HCT116 (cell line): ENCODE measurements at regions not wholly inside any gene's neighbourhood (a gene's known extent, or its start where the extent isn't known, plus 50 kb on each side); places are given as distances from the start of the nearest gene placed in this dataset.

Source experiments
- ATAC-seq: fragments of 200-7000 bp; cut with Tn5 transposase; 2 replicates; pipeline ENCODE4 v1.9.1; 2020; ENCODE audit warnings: mild to moderate bottlenecking, moderate library complexity
- BruUV-seq: library from RNA; stranded (reverse); fragments of 400-500 nt; replicated peaks from 2 replicates; lab custom pipeline; 2021; lab: Mats Ljungman, UMichigan
- CTCF ChIA-PET: fragments of 300-600 bp; sonication (Branson Sonifier 250); formaldehyde crosslinking; loops from one replicate; lab custom pipeline; 2021; ENCODE audit warnings: antibody characterized with exemption; lab: Charles Lee
- POLR2A ChIA-PET: fragments of 300-600, 350-600 bp; sonication (Branson Sonifier 250); formaldehyde crosslinking; loops from one replicate; lab custom pipeline; 2021; ENCODE audit warnings: antibody characterized with exemption; lab: Charles Lee
- RAD21 ChIA-PET, 2 experiments: fragments of 300-600 bp; sonication (Branson Sonifier 250); formaldehyde crosslinking; loops; one replicate each; lab custom pipeline; 2023; ENCODE audit warnings: low total read pairs in 2 of 2; ENCODE audit not compliant: uncharacterized antibody in 2 of 2, unreplicated experiment in 2 of 2, low non-redundant PET in 1 of 2; lab: Charles Lee
- DNase-seq: peaks from one replicate; pipeline ENCODE4 v3.0.0-alpha.2; 2010; ENCODE audit warnings: low read depth, low spot score
- H2AFZ ChIP-seq: fragments of 200-600 bp; shearing (Covaris generic), sonication (generic); 2 replicates; pipeline ENCODE4 v1.6.1; 2017; ENCODE audit warnings: low read depth, mixed run types, mixed read lengths, antibody characterized with exemption, low read length; ENCODE audit not compliant: poor library complexity, severe bottlenecking
- H3K27ac ChIP-seq: 2 replicates; pipeline ENCODE4 v1.5.1; 2012; ENCODE audit warnings: low read depth, low read length
- H3K27me3 ChIP-seq: fragments of 200-600 bp; sonication (generic); 2 replicates; pipeline ENCODE4 v1.6.1; 2016; ENCODE audit warnings: mixed run types, low read length, mixed read lengths; ENCODE audit not compliant: insufficient read depth
- H3K36me3 ChIP-seq, 2 experiments: fragments of 200-500 bp in 1 of 2; fragments of 200-600 bp in 1 of 2; sonication (Bioruptor generic) in 1 of 2; sonication (generic) in 1 of 2; 2 replicates each; pipeline versions ENCODE4 v1.5.1 to v1.6.1; 2014 to 2016; ENCODE audit warnings: low read length in 2 of 2, inconsistent platforms in 1 of 2, mixed read lengths in 1 of 2, mixed run types in 1 of 2; ENCODE audit not compliant: insufficient read depth in 2 of 2, control insufficient read depth in 1 of 2
- H3K4me1 ChIP-seq, 2 experiments: fragments of 200-600 bp in 1 of 2; sonication (generic) in 1 of 2; 2 replicates each; pipeline versions ENCODE4 v1.5.1 to v1.6.1; 2012 to 2017; ENCODE audit warnings: low read length in 2 of 2, inconsistent platforms in 1 of 2, mild to moderate bottlenecking in 1 of 2, mixed read lengths in 1 of 2, mixed run types in 1 of 2, moderate library complexity in 1 of 2; ENCODE audit not compliant: insufficient read depth in 2 of 2, control insufficient read depth in 1 of 2
- H3K4me2 ChIP-seq: fragments of 200-600 bp; sonication (generic); 2 replicates; pipeline ENCODE4 v1.6.1; 2017; ENCODE audit warnings: mixed run types, low read length, mixed read lengths
- H3K4me3 ChIP-seq, 2 experiments: fragments of 200-600 bp in 1 of 2; sonication (generic) in 1 of 2; replicated peaks in 1 of 2; 2 replicates each; pipeline ENCODE4 v1.5.1; 2011 to 2016; ENCODE audit warnings: low read length in 2 of 2, control low read depth in 1 of 2, low read depth in 1 of 2, mild to moderate bottlenecking in 1 of 2, mixed read lengths in 1 of 2, mixed run types in 1 of 2
- H3K79me2 ChIP-seq: fragments of 200-600 bp; sonication (generic); 2 replicates; pipeline ENCODE4 v1.6.1; 2017; ENCODE audit warnings: mild to moderate bottlenecking, mixed run types, low read length, moderate library complexity, mixed read lengths; ENCODE audit not compliant: insufficient read depth
- H3K9ac ChIP-seq: fragments of 200-600 bp; sonication (generic); 2 replicates; pipeline ENCODE4 v1.6.1; 2016; ENCODE audit warnings: low read length, mixed read lengths
- H3K9me2 ChIP-seq: fragments of 200-600 bp; sonication (generic), shearing (Covaris generic); 2 replicates; pipeline ENCODE4 v1.6.1; 2017; ENCODE audit warnings: mixed run types, mild to moderate bottlenecking, moderate library complexity; ENCODE audit not compliant: insufficient read depth
- H3K9me3 ChIP-seq, 2 experiments: fragments of 200-500 bp in 1 of 2; fragments of 200-600 bp in 1 of 2; sonication (Bioruptor generic) in 1 of 2; sonication (generic) in 1 of 2; 2 replicates each; pipeline ENCODE4 v1.6.1; 2014 to 2017; ENCODE audit warnings: low read length in 2 of 2, mixed read lengths in 2 of 2, inconsistent platforms in 1 of 2, low read depth in 1 of 2, mild to moderate bottlenecking in 1 of 2, mixed run types in 1 of 2, moderate library complexity in 1 of 2; ENCODE audit not compliant: control insufficient read depth in 1 of 2, insufficient read depth in 1 of 2
- H4K20me1 ChIP-seq: fragments of 200-600 bp; sonication (generic), shearing (Covaris generic); 2 replicates; pipeline ENCODE4 v1.6.1; 2017; ENCODE audit warnings: mixed run types, mild to moderate bottlenecking, moderate library complexity; ENCODE audit not compliant: insufficient read depth
- CBX3 ChIP-seq: IDR thresholded peaks from 2 replicates; pipeline ENCODE4 v1.6.1; 2012; ENCODE audit warnings: low read depth
- EGR1 ChIP-seq: IDR thresholded peaks from 2 replicates; pipeline ENCODE4 v1.6.1; 2012; ENCODE audit warnings: low read depth
- ELF1 ChIP-seq: IDR thresholded peaks from 2 replicates; pipeline ENCODE4 v1.6.1; 2012; ENCODE audit warnings: low read depth, borderline replicate concordance
- EZH2phosphoT487 ChIP-seq: fragments of 200-600 bp; IDR thresholded peaks from 2 replicates; pipeline ENCODE4 v1.6.1; 2018; ENCODE audit warnings: antibody characterized with exemption, borderline replicate concordance
- FOSL1 ChIP-seq: IDR thresholded peaks from 2 replicates; pipeline ENCODE4 v1.6.1; 2012; ENCODE audit warnings: low read depth
- JUND ChIP-seq: IDR thresholded peaks from 2 replicates; pipeline ENCODE4 v1.6.1; 2012
- MAX ChIP-seq: IDR thresholded peaks from 2 replicates; pipeline ENCODE4 v1.6.1; 2012
- POLR2A ChIP-seq: IDR thresholded peaks from 2 replicates; pipeline ENCODE4 v1.7.0; 2011; ENCODE audit warnings: borderline replicate concordance; ENCODE audit not compliant: insufficient read depth, insufficient read length; ENCODE audit errors: extremely low read depth
- POLR2AphosphoS5 ChIP-seq: IDR thresholded peaks from 2 replicates; pipeline ENCODE4 v1.6.1; 2011; ENCODE audit warnings: mild to moderate bottlenecking, low read depth, low read length, moderate library complexity
- RAD21 ChIP-seq: IDR thresholded peaks from 2 replicates; pipeline ENCODE4 v1.6.1; 2012; ENCODE audit warnings: low read depth, mild to moderate bottlenecking
- REST ChIP-seq: IDR thresholded peaks from 2 replicates; pipeline ENCODE4 v1.6.1; 2012; ENCODE audit warnings: low read depth
- SRF ChIP-seq: IDR thresholded peaks from 2 replicates; pipeline ENCODE4 v1.6.1; 2012; ENCODE audit warnings: low read depth
- TCF7L2 ChIP-seq: IDR thresholded peaks from 2 replicates; pipeline ENCODE4 v1.7.0; 2011; ENCODE audit warnings: borderline replicate concordance, inconsistent platforms; ENCODE audit not compliant: insufficient read depth, insufficient read length; ENCODE audit errors: extremely low read depth
- YY1 ChIP-seq: IDR thresholded peaks from 2 replicates; pipeline ENCODE4 v1.6.1; 2011; ENCODE audit warnings: low read length, low read depth, moderate library complexity, mild to moderate bottlenecking; ENCODE audit not compliant: insufficient replicate concordance; ENCODE audit errors: extremely low read depth
- ZBTB33 ChIP-seq: IDR thresholded peaks from 2 replicates; pipeline ENCODE4 v1.6.1; 2011; ENCODE audit warnings: mild to moderate bottlenecking, low read length, moderate library complexity; ENCODE audit not compliant: insufficient replicate concordance; ENCODE audit errors: extremely low read depth
- ZFX ChIP-seq: fragments of 450-650 bp; IDR thresholded peaks from 2 replicates; pipeline ENCODE4 v1.6.1; 2017
- ZNF274 ChIP-seq: fragments of 200-500 bp; sonication (Bioruptor generic); IDR thresholded peaks from 2 replicates; pipeline ENCODE4 v1.6.1; 2014; ENCODE audit warnings: mild to moderate bottlenecking, low read depth, low read length, inconsistent platforms
- intact Hi-C: fragments of 100-400 bp; cut with micrococcal nuclease; formaldehyde crosslinking; loops from 2 replicates; pipeline ENCODE4 v1.10.0; 2022
- TF ChIP-seq, protein P1 (sequence below): IDR thresholded peaks from 2 replicates; pipeline ENCODE4 v1.6.1; 2012
- TF ChIP-seq, protein P2 (sequence below), 3 experiments: fragments of 200-600 bp in 1 of 3; sonication (generic) in 1 of 3; IDR thresholded peaks in 2 of 3; conservative IDR thresholded peaks in 1 of 3; 2 replicates each; pipeline ENCODE4 v1.5.1; 2012 to 2017; ENCODE audit warnings: low read depth in 2 of 3, low read length in 2 of 3, antibody characterized with exemption in 1 of 3, borderline replicate concordance in 1 of 3, control low read depth in 1 of 3, mild to moderate bottlenecking in 1 of 3, mixed read lengths in 1 of 3, mixed run types in 1 of 3, moderate library complexity in 1 of 3; ENCODE audit not compliant: insufficient read depth in 1 of 3

DNA sequence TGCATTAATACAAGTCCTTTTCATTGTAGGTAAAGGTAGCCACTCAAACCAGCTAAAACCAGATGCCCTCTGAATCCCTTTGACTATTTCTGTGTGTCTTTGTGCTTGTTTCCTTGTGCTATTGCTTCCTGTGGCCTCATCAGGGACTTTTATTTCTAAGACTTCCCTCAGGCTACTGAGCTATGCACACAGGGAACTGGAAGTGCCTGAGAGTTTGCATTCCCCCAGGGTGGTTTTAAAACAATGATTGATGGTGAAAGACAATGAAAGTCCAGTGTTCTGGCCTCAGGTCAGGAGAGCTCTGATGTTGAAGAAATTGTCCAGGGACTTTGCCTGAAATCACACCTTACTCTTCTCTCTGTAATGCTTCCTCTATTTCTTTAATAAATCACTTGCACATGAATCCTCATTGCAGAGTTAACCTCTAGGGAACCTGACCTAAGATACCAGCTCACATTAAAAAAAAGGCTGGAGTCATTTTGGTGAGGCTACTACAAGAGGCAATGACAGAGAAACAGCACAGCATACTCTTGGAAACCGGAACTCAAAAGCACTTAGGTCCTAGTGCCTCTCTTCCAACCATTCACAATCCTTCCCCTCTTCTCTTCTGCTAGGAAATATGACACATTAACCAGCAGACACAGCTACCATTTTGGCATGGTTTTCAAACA, 158.1 kb upstream of the NREP start:
- Histone ChIP-seq H3K79me2 (no peaks in the 10 kb centered on the region), H3K27me3 (0 out of 2 replicates have a peak, but pooled peaks cover 4% of the 10 kb centered on the region), H3K27ac (no peak overlapping the region), H3K9me3 (no peaks in the 10 kb centered on the region), H3K36me3 (no peaks in the 10 kb centered on the region), H3K4me1 (no peaks in the 10 kb centered on the region), H3K9ac (no peak overlapping the region), H2AFZ (no peak overlapping the region), H3K9me2 (no peaks in the 10 kb centered on the region), H3K4me3 (no peak overlapping the region), H4K20me1 (no peaks in the 10 kb centered on the region), H3K4me2 (no peak overlapping the region)
- ChIA-PET RAD21 (no interaction called here), POLR2A (no interaction called here), CTCF (no interaction called here)
- ATAC-seq = no peak
- BruUV-seq = no TSS peak
- no peak for DNase-seq
- intact Hi-C loops = no loop called here
- TF ChIP-seq ZFX = no peak
- TF ChIP-seq REST = no peak
- no peak for TF ChIP-seq EZH2phosphoT487
- TF ChIP-seq TCF7L2 = no peak
- no peak for TF ChIP-seq ELF1
- TF ChIP-seq, protein P1, sequence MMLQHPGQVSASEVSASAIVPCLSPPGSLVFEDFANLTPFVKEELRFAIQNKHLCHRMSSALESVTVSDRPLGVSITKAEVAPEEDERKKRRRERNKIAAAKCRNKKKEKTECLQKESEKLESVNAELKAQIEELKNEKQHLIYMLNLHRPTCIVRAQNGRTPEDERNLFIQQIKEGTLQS = no peak
- TF ChIP-seq FOSL1 = no peak
- no peak for TF ChIP-seq YY1
- TF ChIP-seq RAD21 = no peak
- TF ChIP-seq ZBTB33 = no peak
- no peak for TF ChIP-seq SRF
- no peak for TF ChIP-seq JUND
- no peak for TF ChIP-seq ZNF274
- TF ChIP-seq EGR1 = no peak
- no peak for TF ChIP-seq MAX
- TF ChIP-seq, protein P2, sequence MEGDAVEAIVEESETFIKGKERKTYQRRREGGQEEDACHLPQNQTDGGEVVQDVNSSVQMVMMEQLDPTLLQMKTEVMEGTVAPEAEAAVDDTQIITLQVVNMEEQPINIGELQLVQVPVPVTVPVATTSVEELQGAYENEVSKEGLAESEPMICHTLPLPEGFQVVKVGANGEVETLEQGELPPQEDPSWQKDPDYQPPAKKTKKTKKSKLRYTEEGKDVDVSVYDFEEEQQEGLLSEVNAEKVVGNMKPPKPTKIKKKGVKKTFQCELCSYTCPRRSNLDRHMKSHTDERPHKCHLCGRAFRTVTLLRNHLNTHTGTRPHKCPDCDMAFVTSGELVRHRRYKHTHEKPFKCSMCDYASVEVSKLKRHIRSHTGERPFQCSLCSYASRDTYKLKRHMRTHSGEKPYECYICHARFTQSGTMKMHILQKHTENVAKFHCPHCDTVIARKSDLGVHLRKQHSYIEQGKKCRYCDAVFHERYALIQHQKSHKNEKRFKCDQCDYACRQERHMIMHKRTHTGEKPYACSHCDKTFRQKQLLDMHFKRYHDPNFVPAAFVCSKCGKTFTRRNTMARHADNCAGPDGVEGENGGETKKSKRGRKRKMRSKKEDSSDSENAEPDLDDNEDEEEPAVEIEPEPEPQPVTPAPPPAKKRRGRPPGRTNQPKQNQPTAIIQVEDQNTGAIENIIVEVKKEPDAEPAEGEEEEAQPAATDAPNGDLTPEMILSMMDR (IDR thresholded peaks at IDR 0.05 in 2 of 3, conservative IDR thresholded peaks at IDR 0.05 in 1 of 3; ENCODE audit: borderline replicate concordance in 1 of 3, insufficient read depth in 1 of 3, low read depth in 2 of 3, low read length in 2 of 3) = no peak
- TF ChIP-seq POLR2A = no peak
- TF ChIP-seq CBX3 = no peak
- TF ChIP-seq POLR2AphosphoS5 = no peak
